NCI-H82 treated with DMSO at 0.1 percent for 48 hours (cell line): ENCODE measurements at regions not wholly inside any gene's neighbourhood (a gene's known extent, or its start where the extent isn't known, plus 50 kb on each side); places are given as distances from the start of the nearest gene placed in this dataset.

Source experiments
- DNase-seq: peaks from one replicate; lab custom pipeline; 2025; ENCODE audit not compliant: unreplicated experiment; lab: John Stamatoyannopoulos, UW

- no peak for DNase-seq
These were observed 65.6 kb upstream of the CLMP start for GRCh38 chr11:123260511-123261211.

- no peak for DNase-seq
These were observed 63.8 kb upstream of the CLMP start for GRCh38 chr11:123258877-123259276.

- no peak for DNase-seq
These were observed 62.3 kb upstream of the CLMP start for GRCh38 chr11:123257370-123257769.

GRCh38 chr11:123255909-123256308 is 60.9 kb upstream of the CLMP start:
- DNase-seq: no peak

GRCh38 chr11:123254357-123254756 is 59.3 kb upstream of the CLMP start:
- DNase-seq: no peak

GRCh38 chr11:123253911-123254310 is 58.9 kb upstream of the CLMP start:
- DNase-seq: no peak

- no peak for DNase-seq
These were observed 58.2 kb upstream of the CLMP start for GRCh38 chr11:123253223-123253622.

GRCh38 chr11:123251657-123252344 is 56.8 kb upstream of the CLMP start:
- DNase-seq: no peak

- no peak for DNase-seq
These were observed 56.0 kb upstream of the CLMP start for GRCh38 chr11:123250892-123251656.

GRCh38 chr11:123249354-123249753 is 54.3 kb upstream of the CLMP start:
- DNase-seq: no peak

- DNase-seq: no peak
These were observed 52.8 kb upstream of the CLMP start for GRCh38 chr11:123247813-123248379.

GRCh38 chr11:123247496-123247799 is 52.4 kb upstream of the CLMP start:
- DNase-seq: no peak

GRCh38 chr11:123246749-123247495 is 51.9 kb upstream of the CLMP start:
- DNase-seq: peak; percentile 20

GRCh38 chr11:123245567-123245966 is 50.5 kb upstream of the CLMP start:
- no peak for DNase-seq
